ENCODE measurements at regions not wholly inside any gene's neighbourhood (a gene's known extent, or its start where the extent isn't known, plus 50 kb on each side); places are given as distances from the start of the nearest gene placed in this dataset.

GRCh38 chr20:51902933-51903332, 100.6 kb upstream of the SALL4 start:
- no peak for TF ChIP-seq CTCF (IDR thresholded peaks at IDR 0.05)
- no peak for TF ChIP-seq POLR2A (IDR thresholded peaks at IDR 0.05)

All from testis (tissue), 2 donors.